Glomerular visceral epithelial cell (primary cell): ENCODE measurements at regions not wholly inside any gene's neighbourhood (a gene's known extent, or its start where the extent isn't known, plus 50 kb on each side); places are given as distances from the start of the nearest gene placed in this dataset.

Experiments used
- DNase-seq: peaks from one replicate; pipeline ENCODE4 v3.0.0-alpha.2; 2016; ENCODE audit errors: extremely low spot score

DNA sequence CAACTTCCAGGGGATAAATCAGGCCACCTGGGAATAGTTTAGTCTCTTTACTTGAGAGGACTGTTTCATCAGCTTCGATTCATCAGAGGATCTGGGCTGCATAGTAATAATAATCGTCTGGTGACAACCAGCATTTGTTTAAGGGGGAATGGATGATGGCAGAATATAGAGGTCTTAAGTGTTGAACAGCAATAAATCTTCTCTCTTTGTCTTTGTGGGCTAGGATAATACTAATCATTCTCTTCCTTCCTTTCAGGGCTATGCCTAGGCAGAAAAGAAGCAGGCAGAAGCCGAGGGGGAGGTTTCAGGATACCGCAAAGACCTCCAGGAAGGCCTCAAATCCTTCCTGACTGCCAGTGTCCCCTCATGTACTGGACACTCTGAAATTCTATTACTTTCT is 150.4 kb upstream of the GAREM1 start:
- no peak for DNase-seq

DNA sequence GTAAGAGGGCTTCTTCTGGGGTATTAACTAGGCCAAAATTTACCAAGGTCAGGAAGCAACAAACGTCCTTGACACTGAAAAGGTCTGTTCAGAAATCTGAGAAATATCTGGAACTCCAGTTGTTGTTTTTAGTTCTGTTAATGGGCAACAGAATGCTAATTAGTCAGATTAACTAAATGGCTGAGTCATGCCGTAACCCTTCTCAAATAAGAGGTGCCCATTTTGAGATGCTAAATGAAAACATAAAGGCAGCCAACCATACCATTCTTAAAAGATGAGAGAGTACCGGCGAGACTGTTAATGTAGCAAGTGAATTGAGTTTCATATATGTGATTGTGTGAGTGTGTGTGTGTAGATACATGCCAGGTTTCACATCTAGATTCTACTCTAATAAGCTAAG is 147.9 kb upstream of the GAREM1 start:
- no peak for DNase-seq

DNA sequence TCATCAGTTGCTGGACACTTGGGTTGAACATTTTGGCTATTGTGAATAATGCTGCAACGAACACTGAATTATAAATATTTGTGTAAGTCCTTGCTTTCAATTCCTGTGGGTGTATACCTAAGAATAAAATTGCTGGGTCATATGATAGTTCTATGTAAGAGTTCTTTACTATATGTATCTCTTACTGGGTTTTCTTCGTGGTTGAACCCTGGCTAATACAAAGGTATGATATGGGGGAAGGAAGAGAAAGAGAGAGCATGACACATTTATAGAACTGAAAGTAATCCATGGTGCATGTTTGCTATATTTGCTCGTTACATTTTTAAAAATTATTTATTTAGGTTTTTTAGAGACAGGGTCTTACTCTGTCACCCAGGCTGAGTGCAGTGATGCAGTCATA is 143.1 kb upstream of the GAREM1 start:
- DNase-seq: no peak

DNA sequence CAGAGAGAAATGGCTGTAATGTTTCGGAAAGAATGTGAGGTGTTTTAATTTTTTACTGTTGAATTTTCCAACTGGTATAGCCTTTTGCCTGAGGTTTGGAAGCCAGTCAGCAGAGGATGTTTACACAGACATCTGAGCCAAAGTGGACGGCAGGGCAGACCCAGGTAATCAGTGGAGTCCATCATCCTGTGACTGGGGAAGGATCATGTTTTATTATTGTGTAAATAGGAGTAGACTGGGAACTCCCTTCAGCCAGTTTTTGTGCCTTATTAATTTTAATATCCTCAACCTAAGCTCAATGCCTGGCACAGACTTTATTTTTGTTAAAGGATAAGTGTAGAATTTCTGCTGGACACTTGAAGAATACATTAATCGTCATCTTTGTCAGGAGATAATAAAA is 142.0 kb upstream of the GAREM1 start:
- DNase-seq: no peak

DNA sequence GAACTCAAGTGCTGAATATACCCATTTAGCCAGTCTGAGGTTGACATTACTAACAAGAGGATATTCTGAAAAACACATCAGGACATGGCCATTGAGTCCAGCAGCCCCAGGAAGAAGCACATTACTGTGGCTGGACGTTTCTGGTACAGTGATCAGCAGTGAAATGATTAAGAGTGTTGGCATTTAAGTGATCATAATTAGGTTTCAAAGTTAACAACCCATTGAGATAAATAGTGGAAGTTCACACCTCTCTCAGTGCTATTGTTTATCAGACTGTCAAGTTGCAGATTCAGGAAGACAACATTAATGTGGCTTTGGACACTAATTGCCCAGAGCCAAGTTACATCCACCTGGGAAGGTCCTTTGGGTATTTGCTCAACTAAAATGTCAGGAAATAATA is 139.5 kb upstream of the GAREM1 start:
- DNase-seq: no peak

DNA sequence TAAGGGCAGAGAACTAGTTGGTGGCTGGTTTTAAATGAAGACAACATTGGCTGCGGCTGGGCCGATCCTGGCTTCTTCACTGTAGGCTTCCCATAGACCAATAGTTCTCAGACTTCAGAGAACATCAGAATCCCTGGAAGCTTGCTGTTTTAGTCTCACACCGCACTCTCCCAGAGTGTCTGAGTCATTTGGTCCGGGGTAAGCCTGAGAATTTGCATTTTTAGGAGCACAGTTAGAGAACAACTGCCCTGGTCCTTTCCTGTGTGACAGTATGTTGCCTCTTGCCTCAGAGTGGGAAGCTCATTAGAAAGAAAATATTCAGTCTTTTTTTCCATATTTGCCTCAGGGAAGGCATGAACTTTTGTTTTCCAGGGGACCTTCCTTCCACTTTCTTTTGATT is 137.1 kb upstream of the GAREM1 start:
- DNase-seq: no peak

DNA sequence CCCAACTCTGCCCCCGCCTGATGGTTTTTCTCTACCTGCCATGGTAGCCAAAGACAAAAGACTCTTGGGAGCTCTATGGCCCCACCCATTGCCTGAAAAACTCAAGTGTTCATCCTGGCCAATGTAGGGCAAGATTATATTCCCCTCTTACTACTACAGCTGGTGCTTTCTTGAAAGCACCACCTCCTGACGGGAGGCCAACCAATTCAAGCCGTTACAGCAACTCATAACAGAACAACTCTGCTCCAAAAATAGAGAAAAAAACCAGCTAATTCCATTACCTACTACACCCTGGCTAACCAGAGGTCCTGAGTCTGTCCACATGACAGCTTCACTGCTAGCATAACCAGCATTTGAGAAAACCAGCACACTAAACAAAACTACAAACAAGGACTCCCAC is 127.5 kb upstream of the GAREM1 start:
- DNase-seq: no peak

DNA sequence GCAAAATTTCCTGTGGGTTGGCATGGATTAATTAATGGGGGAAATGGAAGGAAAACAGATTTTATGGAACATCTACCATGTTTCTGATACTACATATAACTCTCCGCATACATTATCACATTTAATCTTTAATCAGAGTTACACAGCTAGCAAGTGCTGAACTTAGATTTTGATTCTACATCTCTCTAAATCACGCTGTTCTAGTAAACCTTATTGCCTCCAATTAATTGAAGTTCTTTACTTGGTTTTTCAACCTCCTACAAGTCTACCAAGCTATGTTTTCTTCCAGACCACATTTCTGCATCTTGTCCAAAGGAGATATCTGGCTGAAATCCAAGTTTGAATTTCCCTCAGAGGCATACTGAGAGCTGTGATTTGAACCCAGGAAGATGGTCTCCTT is 125.8 kb upstream of the GAREM1 start:
- DNase-seq: no peak

DNA sequence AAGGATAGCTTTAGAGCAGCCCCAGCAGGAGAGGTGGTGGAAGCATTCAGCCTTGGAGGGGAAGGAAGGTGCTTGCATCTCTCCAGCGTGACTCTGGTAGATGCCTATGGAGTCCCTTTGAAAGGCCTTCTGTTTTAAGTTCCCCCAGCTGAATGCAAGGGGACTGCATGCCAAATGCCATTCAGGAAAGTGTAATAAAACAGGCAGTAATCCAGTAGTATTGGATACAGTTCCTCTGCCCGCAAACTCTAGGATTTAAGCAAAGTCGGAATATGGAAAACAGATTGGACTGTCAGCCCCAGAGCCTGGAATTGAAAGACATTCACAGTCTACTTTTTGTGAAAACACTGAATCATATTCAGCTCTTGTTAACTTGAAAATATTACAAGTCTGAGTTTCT is 125.2 kb upstream of the GAREM1 start:
- DNase-seq: no peak

DNA sequence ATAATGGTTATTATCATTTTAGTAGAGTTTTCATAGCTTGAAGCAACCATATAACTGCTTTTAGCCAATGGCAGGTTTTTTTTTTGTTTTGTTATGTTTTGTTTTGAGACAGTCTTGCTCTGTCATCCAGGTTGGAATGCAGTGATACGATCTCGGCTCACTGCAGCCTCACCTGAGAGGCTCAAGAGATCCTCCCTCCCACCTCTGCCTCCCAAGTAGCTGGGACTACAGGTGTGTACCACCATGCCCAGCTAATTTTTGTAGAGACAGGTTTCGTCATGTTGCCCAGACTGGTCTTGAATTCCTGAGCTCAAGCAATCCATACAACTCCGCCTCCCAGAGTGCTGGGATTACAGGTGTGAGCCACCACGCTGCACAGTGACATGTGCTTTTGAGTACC is 117.5 kb upstream of the GAREM1 start:
- no peak for DNase-seq

DNA sequence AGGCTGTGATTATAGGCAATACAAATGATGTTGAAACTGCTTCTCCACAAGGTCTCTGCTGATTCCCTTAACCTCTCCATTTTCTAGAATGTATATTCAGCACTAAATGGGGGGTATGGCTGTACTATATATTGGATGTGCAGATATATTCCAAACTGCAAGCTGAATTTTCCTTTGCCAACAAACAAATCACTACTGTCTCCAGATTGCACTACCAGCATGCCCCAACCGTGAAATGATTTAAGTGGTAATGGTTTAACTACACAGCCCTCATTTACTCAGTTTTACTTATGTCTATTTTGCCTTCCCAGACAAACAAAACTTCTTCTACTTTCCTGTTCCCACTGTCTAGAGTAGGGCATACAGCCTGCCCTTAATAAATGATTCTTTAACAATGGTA is 112.7 kb upstream of the GAREM1 start:
- no peak for DNase-seq

DNA sequence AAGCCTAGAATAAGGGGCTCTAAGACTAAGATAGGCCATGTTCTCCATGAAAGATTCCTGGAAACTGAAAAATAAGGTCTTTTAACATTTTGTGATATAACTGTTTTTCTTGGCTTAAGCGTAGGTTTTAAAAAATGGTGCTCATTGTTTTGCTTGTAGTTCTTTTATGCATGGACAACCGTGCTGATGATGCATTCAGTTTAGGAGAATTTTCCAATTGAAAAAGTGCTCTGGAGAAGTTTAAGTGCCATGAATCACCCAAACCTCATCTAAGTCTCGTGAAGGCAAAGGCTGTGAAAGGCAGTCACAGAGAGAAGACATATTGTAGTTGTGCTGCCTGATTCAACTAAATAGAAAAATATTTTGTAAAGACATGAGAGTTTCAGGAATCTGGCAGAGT is 111.8 kb upstream of the GAREM1 start:
- DNase-seq: peak; percentile 7

DNA sequence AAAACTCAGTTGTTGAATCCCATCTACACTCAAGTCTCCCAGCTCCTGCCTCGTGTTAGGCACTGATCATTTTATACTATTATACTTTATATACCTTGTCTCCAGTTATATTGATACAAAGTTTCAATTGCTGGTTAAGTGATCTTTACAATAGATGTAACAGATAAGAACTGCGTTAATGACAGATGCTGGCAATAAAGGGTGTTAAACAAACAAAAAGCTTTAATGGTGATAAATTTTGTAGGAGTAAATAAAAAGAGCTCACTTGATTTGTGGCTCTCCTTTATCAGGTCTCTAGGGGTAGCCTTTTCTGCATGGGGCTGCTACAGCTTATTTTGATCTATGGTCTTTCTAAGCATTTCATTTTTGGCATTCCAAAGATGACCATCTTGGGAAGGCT is 106.9 kb upstream of the GAREM1 start:
- no peak for DNase-seq

DNA sequence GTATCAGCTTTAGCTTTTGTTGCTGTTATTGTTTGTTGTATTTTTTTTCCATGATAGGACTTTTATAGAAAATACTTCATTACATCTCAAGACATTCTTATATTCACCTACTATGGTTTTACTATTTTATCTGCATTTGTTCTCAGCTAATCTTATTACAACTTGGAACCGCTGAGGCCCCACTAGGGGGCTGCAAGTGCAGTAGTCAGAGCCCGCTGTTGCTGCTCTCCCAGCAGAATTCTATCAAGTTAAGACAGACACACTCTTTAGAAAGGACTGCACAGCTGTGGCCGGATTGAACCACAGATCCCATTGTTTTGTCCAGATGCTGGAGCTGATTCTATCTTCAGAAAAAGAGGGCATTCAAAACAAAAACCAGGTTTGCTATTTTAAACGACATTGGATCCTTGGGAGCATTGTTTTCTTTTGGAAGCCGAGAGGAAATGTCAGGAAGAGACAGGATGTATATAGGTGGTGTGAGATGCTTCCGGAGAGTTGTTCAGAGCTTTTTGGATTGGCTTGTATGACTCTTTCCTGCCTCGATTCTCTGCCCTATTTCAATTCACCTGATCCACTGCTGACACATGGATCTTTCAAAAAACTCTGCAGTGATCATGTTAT is 105.7 kb upstream of the GAREM1 start:
- DNase-seq: peak; percentile 9

DNA sequence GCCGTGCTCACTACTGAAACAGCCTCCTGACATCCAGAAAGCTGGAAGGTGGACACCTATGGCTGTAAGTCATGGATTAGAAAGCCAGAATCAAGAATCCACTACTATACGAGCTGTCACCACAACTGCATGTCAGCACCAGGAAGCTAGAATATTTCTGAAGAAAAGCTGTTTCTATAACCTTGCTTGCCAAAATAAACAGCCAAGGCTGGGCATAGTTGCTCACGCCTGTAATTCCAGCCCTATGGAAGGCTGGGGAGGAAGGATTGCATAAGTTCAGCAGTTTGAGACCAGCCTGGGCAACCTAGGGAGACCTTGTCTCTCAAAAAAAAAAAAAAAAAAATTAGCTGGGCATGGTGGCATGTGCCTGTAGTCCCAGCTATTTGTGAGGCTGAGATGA is 96.3 kb upstream of the GAREM1 start:
- DNase-seq: no peak

DNA sequence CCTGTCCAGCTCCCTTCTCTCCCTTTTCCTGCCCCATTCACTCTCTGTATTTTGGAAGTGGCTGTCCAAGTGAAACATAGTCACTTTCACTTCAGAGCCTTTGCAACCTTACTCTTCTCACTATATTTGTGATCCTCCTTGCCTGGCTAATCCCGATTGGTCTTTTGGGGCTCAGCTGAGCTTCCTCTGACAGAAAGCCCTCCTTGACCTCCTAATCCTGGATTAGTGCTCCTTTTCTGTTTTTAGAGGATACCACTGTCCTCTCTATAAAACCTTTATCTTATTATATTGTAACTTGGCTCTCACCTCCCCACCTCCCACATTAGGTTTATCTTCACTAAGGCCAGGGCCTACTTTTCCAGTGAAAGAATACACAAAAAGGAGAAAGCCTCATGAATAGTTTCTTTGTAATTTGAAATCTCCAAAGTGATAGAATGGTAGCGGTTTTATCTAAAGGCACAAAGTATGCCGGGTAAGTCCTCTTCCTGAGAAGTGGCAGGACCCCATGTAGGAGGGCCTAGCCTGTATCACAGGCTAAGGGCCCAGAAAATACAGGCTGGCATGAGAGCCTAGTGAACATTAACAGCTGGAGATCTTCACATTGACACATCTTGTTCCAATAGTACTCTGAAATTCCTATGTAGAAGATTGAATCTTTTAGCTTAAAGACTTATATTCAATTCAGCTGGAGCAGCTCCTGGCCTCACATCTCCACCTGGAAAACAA is 83.1 kb upstream of the GAREM1 start:
- DNase-seq: no peak

DNA sequence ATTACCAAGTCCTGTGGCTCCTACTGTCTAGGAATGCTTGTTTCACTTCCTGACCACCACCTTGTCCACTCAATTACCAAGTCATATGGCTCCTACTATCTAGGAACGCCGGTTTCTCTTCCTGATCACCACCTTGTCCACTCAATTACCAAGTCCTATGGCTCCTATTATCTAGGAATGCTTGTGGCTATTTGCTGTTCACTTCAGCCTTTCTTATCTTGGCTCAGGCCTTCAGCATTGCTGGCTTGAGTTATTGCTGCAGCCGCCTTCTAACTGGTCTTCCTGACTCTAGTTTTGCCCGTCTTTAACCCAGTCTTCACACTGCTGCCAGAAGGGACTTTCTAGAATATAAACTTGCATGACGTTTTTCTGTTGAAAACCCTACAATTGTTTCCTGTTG is 82.5 kb upstream of the GAREM1 start:
- DNase-seq: no peak

DNA sequence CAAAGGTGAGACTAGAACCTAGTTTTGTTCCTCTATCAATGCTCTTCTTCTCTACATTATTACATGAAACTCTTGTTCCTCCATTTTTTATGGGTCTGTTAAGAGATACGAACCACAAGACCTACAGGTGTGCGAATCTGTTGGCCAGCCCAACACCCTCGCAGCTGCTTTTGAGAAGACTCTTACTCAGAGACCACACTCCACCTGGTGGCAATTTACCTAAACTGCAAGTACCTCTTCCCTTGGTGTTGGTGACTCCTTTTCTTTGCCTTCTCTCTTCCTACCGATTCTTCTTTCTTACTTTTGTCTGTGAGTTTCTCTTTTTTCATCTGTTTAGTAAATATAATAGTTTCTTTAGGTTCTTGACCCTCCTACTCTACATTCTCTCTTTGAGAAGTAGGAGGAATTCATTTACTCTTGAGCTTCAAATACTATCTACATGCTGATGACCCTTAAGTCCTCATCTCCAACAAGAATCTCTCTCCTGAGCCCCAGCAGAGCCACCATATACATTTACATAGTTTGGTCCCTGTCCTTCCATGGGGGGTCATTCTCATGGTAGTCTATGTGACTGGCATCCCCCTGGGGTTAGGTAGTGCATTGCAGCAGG is 81.8 kb upstream of the GAREM1 start:
- DNase-seq: peak; percentile 49

DNA sequence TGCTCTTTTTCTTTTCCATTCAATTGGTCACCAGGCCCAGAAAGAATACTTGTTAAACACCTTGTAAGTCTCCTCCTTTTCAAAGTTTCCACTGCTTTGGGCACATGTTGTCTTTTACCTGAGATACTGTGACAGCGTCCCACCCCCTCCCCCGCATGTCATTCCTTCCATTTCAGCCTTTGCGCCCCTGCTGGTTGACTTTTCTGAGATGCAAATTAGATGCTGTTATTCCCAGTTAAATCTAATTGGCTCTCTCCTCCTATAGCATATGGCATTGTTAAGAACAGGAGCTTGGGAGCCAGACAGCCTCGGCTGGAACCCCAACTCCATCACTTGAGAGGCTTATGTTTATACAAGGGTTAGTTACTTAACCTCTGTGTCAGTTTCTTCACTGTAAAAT is 80.3 kb upstream of the GAREM1 start:
- no peak for DNase-seq

DNA sequence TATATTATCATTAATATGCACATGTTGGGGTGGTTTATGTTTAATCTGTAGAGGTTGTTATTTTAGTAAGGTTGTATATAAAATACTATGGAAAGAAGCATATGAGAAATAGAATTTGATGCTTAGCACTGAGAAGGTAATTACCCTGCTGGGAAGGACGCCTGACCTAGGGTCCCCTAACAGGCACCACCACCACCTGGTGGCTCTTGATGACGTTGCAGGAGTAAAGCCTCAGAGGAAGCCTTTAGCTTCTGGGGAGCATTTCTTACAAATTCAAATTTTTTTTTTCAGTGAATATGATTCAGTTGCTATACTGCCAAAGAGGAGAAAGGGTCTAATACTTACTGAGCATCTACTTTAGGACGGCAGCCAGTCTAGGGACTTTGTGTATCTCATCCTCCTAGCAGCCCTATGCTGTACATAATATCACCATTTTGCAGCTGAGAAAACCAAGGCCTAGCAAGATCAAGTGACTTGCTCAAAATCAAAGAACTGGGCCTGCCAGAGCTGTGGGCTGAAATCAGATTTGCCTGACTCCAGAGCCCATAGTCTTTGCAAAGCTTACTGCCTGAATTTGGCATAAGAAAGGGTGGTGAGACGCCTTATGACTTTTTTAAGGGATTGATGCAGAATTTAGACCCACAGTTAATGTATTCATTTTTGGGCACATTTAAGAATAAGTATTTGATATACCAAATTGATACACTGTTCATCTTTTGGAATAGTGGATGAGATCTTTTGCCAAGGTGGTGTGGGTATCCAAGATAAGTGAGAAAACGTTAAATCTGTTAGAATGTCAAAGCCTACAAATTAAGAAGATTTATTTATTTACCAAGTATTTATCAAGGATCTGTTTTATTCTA is 78.8 kb upstream of the GAREM1 start:
- DNase-seq: peak; percentile 46

DNA sequence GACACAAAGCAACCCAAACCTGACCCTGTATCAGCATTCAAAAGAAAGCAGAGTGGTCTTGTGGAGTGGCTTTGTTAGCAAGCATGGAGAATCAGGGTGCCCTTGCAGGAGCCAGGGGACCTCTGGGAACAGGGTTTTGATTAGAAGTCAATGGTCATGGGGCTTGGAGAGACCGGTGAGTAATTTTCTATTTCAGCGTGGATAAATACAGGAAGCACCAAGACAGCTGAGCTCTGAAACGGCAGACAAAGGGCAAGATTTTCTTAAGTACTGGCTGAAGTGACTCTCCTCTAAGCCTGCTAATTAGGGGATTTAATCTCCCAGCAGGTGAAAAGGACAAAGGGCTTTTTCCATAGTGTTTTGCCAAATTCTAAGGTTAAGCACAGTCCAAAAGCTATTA is 78.0 kb upstream of the GAREM1 start:
- DNase-seq: no peak

DNA sequence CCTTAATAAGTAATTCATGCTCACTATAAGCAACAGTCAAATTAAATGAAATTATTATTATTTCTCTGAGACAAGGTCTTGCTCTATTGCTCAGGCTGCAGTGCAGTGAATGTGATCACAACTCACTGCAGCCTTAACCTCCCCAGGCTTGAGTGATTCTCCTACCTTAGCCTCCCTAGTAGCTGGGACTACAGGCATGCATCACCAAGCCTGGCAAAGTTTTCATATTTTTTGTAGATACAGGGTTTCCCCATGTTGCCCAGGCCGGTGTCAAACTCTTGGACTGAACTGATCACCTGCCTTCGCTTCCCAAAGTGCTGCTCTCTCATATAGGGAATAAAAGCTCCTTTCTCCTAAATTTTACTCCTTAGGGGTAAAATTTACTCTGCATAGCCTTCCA is 74.9 kb upstream of the GAREM1 start:
- no peak for DNase-seq

DNA sequence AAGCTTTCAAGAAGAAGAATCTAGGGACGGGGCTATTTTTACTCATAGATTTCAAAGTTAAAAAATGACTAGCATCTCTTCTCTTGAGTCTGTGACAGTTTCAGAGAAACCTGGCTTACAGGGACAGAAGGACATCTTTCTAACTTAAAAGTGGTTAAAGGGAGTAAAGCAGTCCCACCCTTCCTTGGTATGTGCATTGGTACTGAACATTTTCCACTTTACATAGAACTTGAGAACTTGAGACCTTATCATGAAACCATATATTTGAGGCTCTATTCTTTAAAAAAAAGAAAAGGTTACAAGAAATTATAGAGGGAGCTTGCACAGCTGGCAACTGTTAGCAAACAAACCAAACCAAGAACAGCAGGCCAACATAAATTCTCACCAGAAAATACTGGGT is 73.4 kb upstream of the GAREM1 start:
- DNase-seq: no peak
